Neural crest cell (in vitro differentiated cells): ENCODE measurements at regions not wholly inside any gene's neighbourhood (a gene's known extent, or its start where the extent isn't known, plus 50 kb on each side); places are given as distances from the start of the nearest gene placed in this dataset.

ENCODE experiments used
- DNase-seq: peaks from one replicate; pipeline ENCODE4 v3.0.0; 2021; ENCODE audit warnings: low read depth, mixed read lengths, low spot score
- H3K27ac Mint-ChIP-seq: one replicate; pipeline ENCODE4 v1.8.0; 2021; ENCODE audit warnings: mild to moderate bottlenecking, mixed read lengths; ENCODE audit not compliant: unreplicated experiment
- H3K27me3 Mint-ChIP-seq: 2 replicates; pipeline ENCODE4 v1.8.0; 2021; ENCODE audit warnings: low read depth, mild to moderate bottlenecking, mixed read lengths
- H3K36me3 Mint-ChIP-seq: 2 replicates; pipeline ENCODE4 v1.8.0; 2021; ENCODE audit warnings: low read depth, mild to moderate bottlenecking, mixed read lengths
- H3K4me1 Mint-ChIP-seq: 2 replicates; pipeline ENCODE4 v1.8.0; 2021; ENCODE audit warnings: mixed read lengths
- H3K4me3 Mint-ChIP-seq: one replicate; pipeline ENCODE4 v1.8.0; 2021; ENCODE audit warnings: mild to moderate bottlenecking, mixed read lengths
- H3K9me3 Mint-ChIP-seq: 2 replicates; pipeline ENCODE4 v1.8.0; 2021; ENCODE audit warnings: mixed read lengths
- CTCF ChIP-seq: fragments of 200-600 bp; sonication (generic); conservative IDR thresholded peaks from 2 replicates; pipeline ENCODE4 v1.5.0; 2021; ENCODE audit warnings: antibody characterized with exemption, mild to moderate bottlenecking

- H3K9me3 Mint-ChIP-seq, result no peaks in the 10 kb centered on the region
- no peak overlapping the region for H3K27ac Mint-ChIP-seq
- H3K27me3 Mint-ChIP-seq, result peaks cover 8% of the 10 kb centered on the region
- DNase-seq, result no peak
- H3K4me1 Mint-ChIP-seq, result peaks cover 41% of the 10 kb centered on the region
- no peak for TF ChIP-seq CTCF
- no peaks in the 10 kb centered on the region for H3K36me3 Mint-ChIP-seq
- H3K4me3 Mint-ChIP-seq, result no peak overlapping the region
Observed at GRCh38 chr10:78181381-78182055, 147.9 kb downstream of the RPS24 start.

- no peak overlapping the region for H3K4me3 Mint-ChIP-seq
- peaks cover 7% of the 10 kb centered on the region for H3K27me3 Mint-ChIP-seq
- peaks cover 27% of the 10 kb centered on the region for H3K4me1 Mint-ChIP-seq
- no peak for TF ChIP-seq CTCF
- H3K9me3 Mint-ChIP-seq, result no peaks in the 10 kb centered on the region
- H3K36me3 Mint-ChIP-seq, result no peaks in the 10 kb centered on the region
- no peak for DNase-seq
- no peak overlapping the region for H3K27ac Mint-ChIP-seq
Observed at GRCh38 chr10:78182841-78183240, 149.2 kb downstream of the RPS24 start.

- no peaks in the 10 kb centered on the region for H3K9me3 Mint-ChIP-seq
- DNase-seq, result no peak
- no peak for TF ChIP-seq CTCF
- no peaks in the 10 kb centered on the region for H3K27me3 Mint-ChIP-seq
- H3K27ac Mint-ChIP-seq, result no peak overlapping the region
- peaks cover 7% of the 10 kb centered on the region for H3K4me1 Mint-ChIP-seq
- no peak overlapping the region for H3K4me3 Mint-ChIP-seq
- no peaks in the 10 kb centered on the region for H3K36me3 Mint-ChIP-seq
Observed at GRCh38 chr10:78184851-78185692, 151.4 kb downstream of the RPS24 start.

- no peaks in the 10 kb centered on the region for H3K36me3 Mint-ChIP-seq
- H3K9me3 Mint-ChIP-seq, result no peaks in the 10 kb centered on the region
- no peak overlapping the region for H3K27ac Mint-ChIP-seq
Observed at GRCh38 chr10:78185693-78186055, 152.0 kb downstream of the RPS24 start.

GRCh38 chr10:78186572-78186971 lies 152.9 kb downstream of the RPS24 start:
- no peak for DNase-seq
- TF ChIP-seq CTCF, result no peak
- Mint-ChIP-seq H3K36me3 (no peaks in the 10 kb centered on the region), H3K27ac (no peak overlapping the region), H3K9me3 (no peaks in the 10 kb centered on the region), H3K27me3 (no peaks in the 10 kb centered on the region), H3K4me3 (no peak overlapping the region), H3K4me1 (no peaks in the 10 kb centered on the region)

More at GRCh38 chr10:78185693-78186055, 152.0 kb downstream of the RPS24 start:
- DNase-seq, result no peak
- Mint-ChIP-seq H3K27me3 (no peaks in the 10 kb centered on the region), H3K4me3 (no peak overlapping the region), H3K4me1 (peaks cover 3% of the 10 kb centered on the region)
- TF ChIP-seq CTCF, result no peak
